ELF-1 (cell line): ENCODE measurements at regions not wholly inside any gene's neighbourhood (a gene's known extent, or its start where the extent isn't known, plus 50 kb on each side); places are given as distances from the start of the nearest gene placed in this dataset.

Experiments
- DNase-seq: peaks from one replicate; pipeline ENCODE4 v3.0.0-alpha.2; 2016; ENCODE audit warnings: low read depth, low spot score

GRCh38 chr17:68812876-68813584, 142.2 kb downstream of the ABCA8 start:
- DNase-seq, result no peak

- DNase-seq, result no peak
These were observed 146.0 kb downstream of the ABCA8 start for GRCh38 chr17:68809148-68809547.

- DNase-seq, result no peak
These were observed 147.0 kb downstream of the ABCA8 start for GRCh38 chr17:68807998-68808772.

- DNase-seq, result no peak
These were observed 149.6 kb downstream of the ABCA8 start for GRCh38 chr17:68805609-68806008.

- DNase-seq, result no peak
These were observed 150.2 kb downstream of the ABCA8 start for GRCh38 chr17:68804777-68805520.

- no peak for DNase-seq
These were observed 151.8 kb downstream of the ABCA8 start for GRCh38 chr17:68803164-68803929.

GRCh38 chr17:68801335-68802247, 153.6 kb downstream of the ABCA8 start:
- no peak for DNase-seq

- DNase-seq, result no peak
These were observed 154.4 kb downstream of the ABCA8 start for GRCh38 chr17:68800751-68801150.

GRCh38 chr17:68794636-68795434, 160.4 kb downstream of the ABCA8 start:
- DNase-seq, result no peak

GRCh38 chr17:68792873-68793272, 162.3 kb downstream of the ABCA8 start:
- DNase-seq, result no peak

- no peak for DNase-seq
These were observed 163.0 kb downstream of the ABCA8 start for GRCh38 chr17:68792042-68792685.

GRCh38 chr17:68790931-68791330, 164.3 kb downstream of the ABCA8 start:
- no peak for DNase-seq

- no peak for DNase-seq
These were observed 164.7 kb downstream of the ABCA8 start for GRCh38 chr17:68790492-68790891.

GRCh38 chr17:68789203-68789962, 165.8 kb downstream of the ABCA8 start:
- DNase-seq, result no peak

- DNase-seq, result no peak
These were observed 169.4 kb downstream of the ABCA8 start for GRCh38 chr17:68785565-68786486.

- DNase-seq, result no peak
These were observed 170.8 kb downstream of the ABCA8 start for GRCh38 chr17:68784431-68784830.

GRCh38 chr17:68783861-68784260, 171.3 kb downstream of the ABCA8 start:
- DNase-seq, result no peak
